Astrocyte of the cerebellum (primary cell): ENCODE measurements at regions not wholly inside any gene's neighbourhood (a gene's known extent, or its start where the extent isn't known, plus 50 kb on each side); places are given as distances from the start of the nearest gene placed in this dataset.

Source experiments
- DNase-seq: peaks from one replicate; pipeline ENCODE4 v3.0.0-alpha.2; 2011; ENCODE audit warnings: low read depth
- H3K4me3 ChIP-seq: 2 replicates; pipeline ENCODE4 v1.5.1; 2011; ENCODE audit warnings: mild to moderate bottlenecking, low read depth, low read length, moderate library complexity
- CTCF ChIP-seq: IDR thresholded peaks from 2 replicates; pipeline ENCODE4 v1.5.1; 2012; ENCODE audit warnings: low read length, low read depth, moderate library complexity, mild to moderate bottlenecking; ENCODE audit errors: missing control alignments
- in situ Hi-C: cut with HindIII; loops from 2 replicates; pipeline ENCODE4 v1.10.0; 2017; ENCODE audit warnings: low sequenced_read_pairs

GRCh38 chr12:127664901-127665300 lies 602.1 kb upstream of the TMEM132C start:
- no peak overlapping the region for H3K4me3 ChIP-seq
- in situ Hi-C loops = loop anchor here (5.0 kb wide), 1 partner anchor 138 kb away; no protein-coding TSS in a partner anchor
- TF ChIP-seq CTCF = no peak
- DNase-seq = no peak

GRCh38 chr12:127667131-127667685 lies 599.8 kb upstream of the TMEM132C start:
- TF ChIP-seq CTCF = no peak
- DNase-seq = no peak
- in situ Hi-C loops = loop anchor here (5.0 kb wide), 1 partner anchor 140 kb away; no protein-coding TSS in a partner anchor
- H3K4me3 ChIP-seq = no peak overlapping the region

- H3K4me3 ChIP-seq = no peak overlapping the region
- DNase-seq = no peak
- TF ChIP-seq CTCF = no peak
- in situ Hi-C loops = no loop called here
Observed at GRCh38 chr12:127670294-127670693, 596.7 kb upstream of the TMEM132C start.

GRCh38 chr12:127670796-127671195 lies 596.2 kb upstream of the TMEM132C start:
- DNase-seq = no peak
- no peak for TF ChIP-seq CTCF
- no peak overlapping the region for H3K4me3 ChIP-seq
- in situ Hi-C loops = no loop called here

DNA sequence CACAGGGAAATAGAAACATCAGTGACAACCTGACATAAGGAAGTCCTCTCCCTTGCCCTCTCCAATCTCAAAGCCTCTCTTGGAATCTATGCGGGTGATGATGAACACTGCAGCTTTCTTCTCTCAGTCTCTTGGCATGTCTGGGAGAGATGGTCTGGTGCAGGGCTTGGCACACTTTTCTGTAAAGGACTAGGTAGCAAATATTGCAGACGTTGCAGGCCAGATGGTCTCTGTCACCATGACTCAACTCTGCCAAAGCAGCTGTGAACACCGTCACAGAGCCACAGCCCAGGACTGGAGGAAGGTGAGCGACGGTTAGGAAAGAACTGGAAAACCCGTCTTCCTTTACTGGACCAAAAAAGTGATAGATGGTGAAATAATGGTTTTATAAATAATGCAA lies 591.0 kb upstream of the TMEM132C start:
- no peak for DNase-seq
- no peak overlapping the region for H3K4me3 ChIP-seq
- in situ Hi-C loops = no loop called here
- no peak for TF ChIP-seq CTCF

DNA sequence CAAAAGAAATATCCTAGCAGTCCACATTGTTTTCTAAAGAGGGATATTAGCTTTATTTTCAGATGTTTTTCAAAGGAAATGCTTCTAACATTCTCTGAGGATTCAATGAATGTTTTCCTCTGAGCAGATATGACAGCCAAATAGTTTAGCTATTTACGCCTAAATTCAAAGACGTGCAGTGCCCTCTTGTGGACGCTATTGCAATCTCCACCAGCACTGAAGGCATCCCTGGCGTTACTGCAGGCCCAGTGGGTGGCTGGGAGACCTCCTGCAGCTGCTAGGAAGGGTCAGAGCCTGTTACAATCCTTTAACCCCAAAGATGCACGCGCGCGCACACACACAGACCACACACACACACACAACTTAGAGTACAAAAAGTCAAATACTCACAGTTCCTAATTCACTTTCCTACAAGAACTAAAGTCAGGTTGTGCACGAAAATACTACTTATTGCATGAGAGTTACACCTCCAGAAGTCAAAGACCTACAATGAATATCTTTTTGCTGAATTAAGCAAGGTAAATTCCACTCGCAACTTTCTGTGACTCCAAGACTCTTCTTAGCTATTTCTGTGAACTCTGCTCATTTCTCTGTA lies 589.3 kb upstream of the TMEM132C start:
- in situ Hi-C loops = no loop called here
- peak; percentile 81 for TF ChIP-seq CTCF
- no peak overlapping the region for H3K4me3 ChIP-seq
- peak; percentile 73 for DNase-seq
